Adrenal gland (tissue), 5 donors: ENCODE measurements at regions not wholly inside any gene's neighbourhood (a gene's known extent, or its start where the extent isn't known, plus 50 kb on each side); places are given as distances from the start of the nearest gene placed in this dataset.

Source experiments
- CTCF ChIP-seq, 6 experiments: fragments of 450-650 bp in 4 of 6; fragments of 200-600 bp in 2 of 6; sonication (generic) in 1 of 6; IDR thresholded peaks; 1 replicate in 5 of 6; 2 replicates in 1 of 6; pipeline versions ENCODE4 v1.5.1 to v1.8.0; 2016 to 2021; ENCODE audit warnings: antibody characterized with exemption in 6 of 6, mild to moderate bottlenecking in 2 of 6, moderate library complexity in 1 of 6
- POLR2A ChIP-seq, 2 donors: fragments of 450-650 bp; IDR thresholded peaks; one replicate each; pipeline ENCODE4 v1.6.1; 2017; ENCODE audit warnings: antibody characterized with exemption in 2 of 2, mild to moderate bottlenecking in 2 of 2, moderate library complexity in 1 of 2
- donor health status: DM: no; HTN: no; CAD: no.

- TF ChIP-seq POLR2A (IDR thresholded peaks at IDR 0.05) (no peak), CTCF (IDR thresholded peaks at IDR 0.05) (no peak)
Observed at GRCh38 chr2:106944215-106944614, 58.2 kb upstream of the ST6GAL2 start.
